ENCODE measurements at regions not wholly inside any gene's neighbourhood (a gene's known extent, or its start where the extent isn't known, plus 50 kb on each side); places are given as distances from the start of the nearest gene placed in this dataset.

DNA sequence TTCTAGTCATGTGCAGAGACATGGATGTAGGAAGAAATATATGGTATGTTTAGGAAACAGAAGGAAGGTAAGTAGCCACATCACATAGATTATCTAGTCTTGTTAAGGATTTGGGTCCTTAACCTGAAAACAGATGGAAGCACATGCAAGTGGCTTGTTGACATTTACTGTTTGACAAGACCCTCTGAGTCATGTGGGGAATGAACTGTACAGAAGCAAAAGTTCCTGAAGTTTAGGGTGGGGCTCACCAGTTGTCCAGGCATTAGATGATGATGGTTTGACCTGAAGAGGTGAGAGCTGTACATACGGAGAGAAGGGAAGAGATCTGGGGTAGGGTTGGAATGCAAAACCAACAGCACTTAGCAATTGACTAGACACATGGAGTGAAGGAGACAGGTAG, 281.1 kb upstream of the GRIP1 start:
- Histone ChIP-seq H3K27me3 (ENCODE audit: control insufficient read depth, insufficient read depth, low read length) (no peaks in the 10 kb centered on the region), H3K36me3 (ENCODE audit: control insufficient read depth, insufficient read depth, low read length) (no peaks in the 10 kb centered on the region), H3K4me3 (ENCODE audit: low read length) (no peak overlapping the region), H3K4me1 (ENCODE audit: control insufficient read depth, insufficient read depth, low read length) (no peaks in the 10 kb centered on the region), H3K27ac (ENCODE audit: low read length) (no peak overlapping the region), H3K9me3 (ENCODE audit: control insufficient read depth, low read depth, low read length) (no peaks in the 10 kb centered on the region)
- WGBS (ENCODE audit: insufficient coverage, low lambda C conversion rate), result 83% methylated on average over 1 of the region's 1 CpG
- no peak for DNase-seq

DNA sequence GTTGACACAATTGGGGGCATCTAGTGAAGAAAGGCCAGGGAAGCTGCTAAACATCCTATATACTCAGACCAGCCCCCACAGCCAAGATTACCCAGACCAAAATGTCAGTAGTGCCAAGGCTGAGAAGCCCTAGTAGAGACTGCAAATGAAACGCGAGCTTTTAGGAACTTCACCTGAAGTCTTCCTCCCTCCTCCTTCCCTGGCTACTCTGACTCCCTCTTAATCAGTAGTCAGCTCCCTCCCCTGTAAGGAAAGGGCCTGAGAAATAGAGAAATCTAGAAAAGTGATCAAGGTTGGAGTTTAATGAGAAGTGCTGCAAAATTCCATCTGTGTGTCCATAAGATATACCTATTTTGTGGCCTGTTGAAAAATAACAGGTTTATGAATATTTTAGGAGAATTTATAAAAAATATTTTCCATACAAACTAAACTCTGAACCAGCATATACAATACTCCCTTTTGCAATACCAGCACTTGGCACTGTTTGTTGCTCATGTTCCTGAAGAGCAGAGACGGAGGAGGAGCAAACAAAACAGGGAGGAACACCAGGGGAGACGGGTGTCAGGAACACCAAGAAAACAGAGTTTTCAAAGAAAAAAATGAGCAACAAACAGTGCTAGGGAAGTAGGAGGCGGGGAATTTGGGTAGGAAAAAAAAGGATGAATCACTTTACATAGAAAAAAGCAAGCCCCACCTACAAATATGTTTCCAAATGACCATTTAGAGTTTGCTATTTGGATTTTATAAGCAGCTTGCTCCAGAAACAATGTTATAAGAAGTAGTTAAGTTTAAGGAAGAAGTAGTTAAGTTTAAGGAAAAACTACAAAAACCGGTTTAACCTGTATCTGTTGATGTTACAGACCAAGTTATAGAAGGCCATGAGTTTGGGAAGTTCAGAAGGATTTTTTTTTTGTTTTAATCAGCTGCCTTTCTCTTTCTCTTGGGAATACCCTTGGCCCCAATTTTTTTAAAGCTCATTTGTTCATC, 282.1 kb upstream of the GRIP1 start:
- Histone ChIP-seq H3K27ac (ENCODE audit: low read length) (no peak overlapping the region), H3K4me3 (ENCODE audit: low read length) (no peak overlapping the region), H3K9me3 (ENCODE audit: control insufficient read depth, low read depth, low read length) (no peaks in the 10 kb centered on the region), H3K27me3 (ENCODE audit: control insufficient read depth, insufficient read depth, low read length) (no peaks in the 10 kb centered on the region), H3K36me3 (ENCODE audit: control insufficient read depth, insufficient read depth, low read length) (no peaks in the 10 kb centered on the region), H3K4me1 (ENCODE audit: control insufficient read depth, insufficient read depth, low read length) (no peaks in the 10 kb centered on the region)
- DNase-seq, result no peak
- WGBS (ENCODE audit: insufficient coverage, low lambda C conversion rate), result 80% methylated on average over 3 of the region's 6 CpGs

- 90% methylated on average over 5 of the region's 9 CpGs for WGBS (ENCODE audit: insufficient coverage, low lambda C conversion rate)
- H3K27me3 ChIP-seq (ENCODE audit: control insufficient read depth, insufficient read depth, low read length), result no peaks in the 10 kb centered on the region
- no peak for DNase-seq
- no peaks in the 10 kb centered on the region for H3K36me3 ChIP-seq (ENCODE audit: control insufficient read depth, insufficient read depth, low read length)
- no peak overlapping the region for H3K4me3 ChIP-seq (ENCODE audit: low read length)
- H3K4me1 ChIP-seq (ENCODE audit: control insufficient read depth, insufficient read depth, low read length), result no peaks in the 10 kb centered on the region
- no peaks in the 10 kb centered on the region for H3K9me3 ChIP-seq (ENCODE audit: control insufficient read depth, low read depth, low read length)
- H3K27ac ChIP-seq (ENCODE audit: low read length), result no peak overlapping the region
Observed at GRCh38 chr12:66962290-66962689, 283.4 kb upstream of the GRIP1 start.

DNA sequence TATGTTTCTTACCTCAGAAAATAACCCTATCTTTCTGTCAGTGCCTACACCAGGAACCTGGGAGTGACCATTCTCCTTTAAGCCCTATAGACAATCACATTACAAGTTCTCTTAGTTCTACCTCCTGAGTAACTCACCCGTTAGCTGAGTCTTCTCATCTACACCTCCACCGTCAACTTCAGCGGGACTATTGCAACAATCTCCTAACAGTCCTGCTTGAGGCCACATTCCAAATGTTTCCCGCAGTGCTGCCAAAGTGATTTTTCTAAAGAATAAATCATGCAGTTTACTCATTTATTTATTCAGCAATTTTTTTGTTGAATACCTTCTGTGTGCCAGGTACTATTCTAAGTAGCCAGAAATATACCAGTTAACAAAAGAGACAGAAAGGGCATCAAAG, 285.0 kb upstream of the GRIP1 start:
- Histone ChIP-seq H3K4me1 (ENCODE audit: control insufficient read depth, insufficient read depth, low read length) (no peaks in the 10 kb centered on the region), H3K36me3 (ENCODE audit: control insufficient read depth, insufficient read depth, low read length) (no peaks in the 10 kb centered on the region), H3K27me3 (ENCODE audit: control insufficient read depth, insufficient read depth, low read length) (no peaks in the 10 kb centered on the region), H3K9me3 (ENCODE audit: control insufficient read depth, low read depth, low read length) (no peaks in the 10 kb centered on the region), H3K4me3 (ENCODE audit: low read length) (no peak overlapping the region), H3K27ac (ENCODE audit: low read length) (no peak overlapping the region)
- WGBS (ENCODE audit: insufficient coverage, low lambda C conversion rate), result no CpG with 5 or more reads among the region's 4 CpGs
- no peak for DNase-seq

DNA sequence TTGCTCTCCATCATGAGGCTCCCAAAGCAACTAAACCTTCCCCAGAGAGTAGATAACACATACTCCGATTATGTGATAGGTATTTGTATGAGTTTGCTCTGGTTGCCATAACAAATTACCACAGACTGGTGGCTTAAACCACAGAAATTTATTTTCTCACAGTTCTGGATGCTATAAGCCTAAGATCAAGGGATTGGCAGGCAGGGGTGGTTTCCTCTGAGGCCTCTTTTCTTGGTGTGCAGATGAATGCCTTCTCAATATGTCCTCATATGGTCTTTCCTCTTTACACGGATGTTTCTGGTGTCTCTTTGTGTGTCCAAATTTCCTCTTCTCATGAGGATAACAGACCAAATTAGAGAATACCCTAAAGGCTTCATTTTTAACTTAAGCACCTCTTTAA, 285.8 kb upstream of the GRIP1 start:
- 80% methylated on average over 1 of the region's 2 CpGs for WGBS (ENCODE audit: insufficient coverage, low lambda C conversion rate)
- no peak overlapping the region for H3K4me3 ChIP-seq (ENCODE audit: low read length)

DNA sequence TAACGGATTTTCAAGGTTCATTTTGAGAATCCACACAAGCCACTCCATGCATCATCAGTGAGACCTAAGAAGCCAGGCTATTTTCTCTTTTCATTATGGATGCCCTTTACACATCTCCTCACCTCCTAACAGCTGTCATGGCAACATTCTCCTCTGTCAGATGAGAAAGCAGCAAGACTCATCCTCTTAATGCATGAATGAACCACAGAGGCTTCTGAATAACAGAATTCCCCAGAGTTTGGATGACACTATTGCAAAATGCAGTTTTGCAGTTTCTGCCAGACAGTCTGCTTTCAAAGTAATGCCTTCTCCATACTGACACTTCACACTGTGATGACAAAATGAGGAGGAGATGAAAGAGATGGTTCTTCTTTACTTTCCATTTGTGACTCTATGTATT, 286.7 kb upstream of the GRIP1 start:
- Histone ChIP-seq H3K4me1 (ENCODE audit: control insufficient read depth, insufficient read depth, low read length) (no peaks in the 10 kb centered on the region), H3K4me3 (ENCODE audit: low read length) (no peak overlapping the region), H3K27me3 (ENCODE audit: control insufficient read depth, insufficient read depth, low read length) (no peaks in the 10 kb centered on the region), H3K27ac (ENCODE audit: low read length) (no peak overlapping the region), H3K9me3 (ENCODE audit: control insufficient read depth, low read depth, low read length) (no peaks in the 10 kb centered on the region), H3K36me3 (ENCODE audit: control insufficient read depth, insufficient read depth, low read length) (no peaks in the 10 kb centered on the region)
- no CpG with 5 or more reads among the region's 1 CpG for WGBS (ENCODE audit: insufficient coverage, low lambda C conversion rate)
- DNase-seq, result no peak

More for the DNA sequence above, 285.8 kb upstream of the GRIP1 start:
- no peaks in the 10 kb centered on the region for H3K4me1 ChIP-seq (ENCODE audit: control insufficient read depth, insufficient read depth, low read length)
- H3K27ac ChIP-seq (ENCODE audit: low read length), result no peak overlapping the region
- DNase-seq, result no peak
- no peaks in the 10 kb centered on the region for H3K36me3 ChIP-seq (ENCODE audit: control insufficient read depth, insufficient read depth, low read length)
- H3K27me3 ChIP-seq (ENCODE audit: control insufficient read depth, insufficient read depth, low read length), result no peaks in the 10 kb centered on the region
- H3K9me3 ChIP-seq (ENCODE audit: control insufficient read depth, low read depth, low read length), result no peaks in the 10 kb centered on the region

DNA sequence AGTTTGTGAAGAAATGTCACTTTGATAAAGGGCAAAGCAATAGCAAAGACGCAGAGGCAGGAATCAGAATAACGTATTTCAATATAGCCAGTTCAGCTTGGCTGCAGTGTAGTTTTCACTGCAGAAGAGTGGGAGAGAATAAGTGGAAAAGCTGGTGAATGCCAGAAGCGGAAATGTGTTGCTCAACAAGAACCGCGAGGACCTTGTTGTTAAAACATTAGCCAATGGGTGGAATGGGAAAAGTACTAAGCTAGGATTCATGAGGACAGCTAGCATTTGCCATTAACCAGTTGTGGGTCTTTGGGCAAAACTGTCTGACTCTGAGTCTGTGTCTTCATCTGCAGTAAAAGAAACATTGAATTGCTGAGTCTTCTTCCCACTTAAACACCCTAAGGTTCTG, 292.9 kb upstream of the GRIP1 start:
- WGBS (ENCODE audit: insufficient coverage, low lambda C conversion rate), result 100% methylated on average over 2 of the region's 5 CpGs
- Histone ChIP-seq H3K36me3 (ENCODE audit: control insufficient read depth, insufficient read depth, low read length) (no peaks in the 10 kb centered on the region), H3K27ac (ENCODE audit: low read length) (no peak overlapping the region), H3K27me3 (ENCODE audit: control insufficient read depth, insufficient read depth, low read length) (no peaks in the 10 kb centered on the region), H3K9me3 (ENCODE audit: control insufficient read depth, low read depth, low read length) (no peaks in the 10 kb centered on the region), H3K4me1 (ENCODE audit: control insufficient read depth, insufficient read depth, low read length) (no peaks in the 10 kb centered on the region), H3K4me3 (ENCODE audit: low read length) (no peak overlapping the region)
- DNase-seq, result no peak

DNA sequence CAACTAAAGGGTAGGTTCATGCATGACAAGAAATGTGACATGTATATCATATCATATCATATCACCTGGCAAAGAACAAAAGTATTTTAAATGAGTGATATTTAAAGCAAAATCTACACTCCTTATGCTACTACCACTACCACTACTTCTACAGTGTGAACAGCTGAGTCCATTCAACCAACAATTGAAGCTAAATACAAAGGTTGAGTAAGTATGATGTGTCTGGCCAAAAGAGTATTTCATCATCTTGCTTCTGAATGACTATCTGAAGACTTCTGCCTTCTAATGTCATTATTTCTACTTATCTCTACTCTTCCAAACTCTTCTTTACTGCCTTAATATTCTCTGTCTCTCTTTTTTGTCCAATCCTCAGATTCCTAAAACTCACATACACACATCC, 292.6 kb upstream of the CAND1 start:
- Histone ChIP-seq H3K9me3 (ENCODE audit: control insufficient read depth, low read depth, low read length) (no peaks in the 10 kb centered on the region), H3K27ac (ENCODE audit: low read length) (no peak overlapping the region), H3K27me3 (ENCODE audit: control insufficient read depth, insufficient read depth, low read length) (no peaks in the 10 kb centered on the region), H3K4me3 (ENCODE audit: low read length) (no peak overlapping the region), H3K4me1 (ENCODE audit: control insufficient read depth, insufficient read depth, low read length) (no peaks in the 10 kb centered on the region), H3K36me3 (ENCODE audit: control insufficient read depth, insufficient read depth, low read length) (no peaks in the 10 kb centered on the region)
- DNase-seq, result no peak

DNA sequence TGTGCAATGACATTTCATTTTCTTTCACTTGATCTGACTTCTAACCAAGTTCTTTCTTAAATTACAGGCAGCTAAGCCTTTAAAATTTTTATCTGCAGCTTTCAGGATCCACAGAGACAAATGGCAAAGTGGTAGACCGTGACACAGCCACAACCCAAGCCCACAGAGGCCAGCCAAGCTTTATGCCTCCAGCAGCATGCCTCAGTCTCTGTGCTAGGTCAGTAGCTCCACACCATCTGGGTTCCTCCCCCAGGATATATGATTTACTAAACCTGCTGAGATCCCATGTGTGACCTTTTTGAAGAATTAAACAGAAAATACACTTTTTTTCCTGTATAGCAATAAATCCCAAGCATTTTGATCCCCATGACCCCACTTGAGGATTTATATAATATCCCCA, 290.4 kb upstream of the CAND1 start:
- no peak for DNase-seq
- WGBS (ENCODE audit: insufficient coverage, low lambda C conversion rate), result no CpG with 5 or more reads among the region's 1 CpG
- H3K27ac ChIP-seq (ENCODE audit: low read length), result no peak overlapping the region
- H3K27me3 ChIP-seq (ENCODE audit: control insufficient read depth, insufficient read depth, low read length), result no peaks in the 10 kb centered on the region
- H3K4me1 ChIP-seq (ENCODE audit: control insufficient read depth, insufficient read depth, low read length), result no peaks in the 10 kb centered on the region
- no peak overlapping the region for H3K4me3 ChIP-seq (ENCODE audit: low read length)
- H3K9me3 ChIP-seq (ENCODE audit: control insufficient read depth, low read depth, low read length), result no peaks in the 10 kb centered on the region
- H3K36me3 ChIP-seq (ENCODE audit: control insufficient read depth, insufficient read depth, low read length), result no peaks in the 10 kb centered on the region

- H3K36me3 ChIP-seq (ENCODE audit: control insufficient read depth, insufficient read depth, low read length), result no peaks in the 10 kb centered on the region
- no peaks in the 10 kb centered on the region for H3K27me3 ChIP-seq (ENCODE audit: control insufficient read depth, insufficient read depth, low read length)
- no peak overlapping the region for H3K27ac ChIP-seq (ENCODE audit: low read length)
- no peak for DNase-seq
- no peak overlapping the region for H3K4me3 ChIP-seq (ENCODE audit: low read length)
- WGBS (ENCODE audit: insufficient coverage, low lambda C conversion rate), result no CpG with 5 or more reads among the region's 4 CpGs
- H3K4me1 ChIP-seq (ENCODE audit: control insufficient read depth, insufficient read depth, low read length), result no peaks in the 10 kb centered on the region
- H3K9me3 ChIP-seq (ENCODE audit: control insufficient read depth, low read depth, low read length), result no peaks in the 10 kb centered on the region
Observed at GRCh38 chr12:66979251-66979650, 289.9 kb upstream of the CAND1 start.

DNA sequence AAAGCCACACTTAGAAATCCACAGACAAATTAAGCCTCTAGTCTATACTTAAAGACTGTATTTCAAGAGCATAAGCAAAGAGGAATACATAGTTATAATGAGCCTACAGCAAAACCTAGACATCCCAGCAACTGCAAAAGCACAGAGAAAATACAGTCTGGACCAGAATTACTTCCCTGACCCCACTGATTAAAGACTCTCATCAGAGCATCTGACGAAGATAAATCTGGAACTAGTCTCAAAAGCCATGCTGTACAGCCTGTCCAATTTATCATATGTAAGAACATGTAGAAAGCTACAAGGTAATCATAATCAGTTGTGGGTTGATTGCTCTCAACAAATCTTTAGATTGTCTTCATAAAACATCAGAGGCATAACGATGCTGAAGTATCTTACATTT, 285.1 kb upstream of the CAND1 start:
- Histone ChIP-seq H3K36me3 (ENCODE audit: control insufficient read depth, insufficient read depth, low read length) (no peaks in the 10 kb centered on the region), H3K27me3 (ENCODE audit: control insufficient read depth, insufficient read depth, low read length) (no peaks in the 10 kb centered on the region), H3K4me1 (ENCODE audit: control insufficient read depth, insufficient read depth, low read length) (no peaks in the 10 kb centered on the region), H3K9me3 (ENCODE audit: control insufficient read depth, low read depth, low read length) (no peaks in the 10 kb centered on the region), H3K27ac (ENCODE audit: low read length) (no peak overlapping the region), H3K4me3 (ENCODE audit: low read length) (no peak overlapping the region)
- WGBS (ENCODE audit: insufficient coverage, low lambda C conversion rate), result no CpG with 5 or more reads among the region's 2 CpGs
- no peak for DNase-seq

Data from large intestine (tissue), 3 donors.